Fibroblast of pulmonary artery (primary cell): ENCODE measurements at regions not wholly inside any gene's neighbourhood (a gene's known extent, or its start where the extent isn't known, plus 50 kb on each side); places are given as distances from the start of the nearest gene placed in this dataset.
A peak's percentile ranks its signal among the peaks of the same experiment; 100 is the strongest.

Source experiments
- DNase-seq: peaks from one replicate; pipeline ENCODE4 v3.0.0-alpha.2; 2010; ENCODE audit warnings: low read depth
- H3K4me3 ChIP-seq: replicated peaks from 2 replicates; pipeline ENCODE4 v1.5.1; 2011; ENCODE audit warnings: low read depth, mild to moderate bottlenecking, control low read depth, low read length, moderate library complexity
- CTCF ChIP-seq: IDR thresholded peaks from 2 replicates; pipeline ENCODE4 v1.5.1; 2011; ENCODE audit warnings: mild to moderate bottlenecking, control low read depth, low read length, inconsistent platforms; ENCODE audit errors: missing control alignments

- TF ChIP-seq CTCF = no peak
- no peak overlapping the region for H3K4me3 ChIP-seq
- peak; percentile 49 for DNase-seq
Observed at GRCh38 chr4:112927544-112927943, 121.9 kb upstream of the ANK2 start.

- no peak overlapping the region for H3K4me3 ChIP-seq
- DNase-seq = no peak
- no peak for TF ChIP-seq CTCF
Observed at GRCh38 chr4:112931001-112931400, 118.5 kb upstream of the ANK2 start.

GRCh38 chr4:112933790-112934189, 115.7 kb upstream of the ANK2 start:
- H3K4me3 ChIP-seq = no peak overlapping the region
- no peak for TF ChIP-seq CTCF
- DNase-seq = no peak

GRCh38 chr4:112938461-112939058, 110.9 kb upstream of the ANK2 start:
- DNase-seq = peak; percentile 76
- no peak overlapping the region for H3K4me3 ChIP-seq
- peak; percentile 75 for TF ChIP-seq CTCF

- TF ChIP-seq CTCF = no peak
- no peak overlapping the region for H3K4me3 ChIP-seq
- no peak for DNase-seq
Observed at GRCh38 chr4:112939901-112940300, 109.6 kb upstream of the ANK2 start.

- H3K4me3 ChIP-seq = no peak overlapping the region
- DNase-seq = no peak
- TF ChIP-seq CTCF = no peak
Observed at GRCh38 chr4:112940336-112940735, 109.1 kb upstream of the ANK2 start.

GRCh38 chr4:112942077-112942476, 107.4 kb upstream of the ANK2 start:
- DNase-seq = no peak
- peak; percentile 3 for TF ChIP-seq CTCF
- H3K4me3 ChIP-seq = no peak overlapping the region
